ENCODE measurements at regions not wholly inside any gene's neighbourhood (a gene's known extent, or its start where the extent isn't known, plus 50 kb on each side); places are given as distances from the start of the nearest gene placed in this dataset.

DNA sequence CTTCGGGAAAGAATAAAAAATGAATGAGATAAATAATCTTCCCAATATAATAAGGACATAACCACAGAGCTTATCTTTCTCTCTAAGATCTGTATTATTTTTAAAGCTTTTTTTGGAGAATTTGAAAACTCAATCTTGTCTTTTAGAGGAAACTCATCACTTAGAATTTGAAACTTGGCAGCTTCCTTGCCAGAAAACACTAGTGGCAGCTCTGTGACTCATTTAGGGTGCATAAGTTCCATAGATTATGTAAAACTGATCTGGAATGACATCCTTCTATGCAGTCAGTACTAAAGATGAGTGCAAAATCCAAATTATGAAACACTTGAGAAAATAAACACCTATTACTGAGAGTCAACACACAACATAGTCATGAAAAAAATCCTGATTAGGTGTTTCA, 848.0 kb downstream of the DACH1 start:
- Histone ChIP-seq H2AFZ (ENCODE audit: low read length) (no peak overlapping the region), H3K4me3 (replicated peaks in 1 of 3; ENCODE audit: insufficient read depth in 1 of 3, low read depth in 2 of 3, low read length in 3 of 3) (no peak overlapping the region), H4K20me1 (ENCODE audit: insufficient read depth, low read length) (no peaks in the 10 kb centered on the region), H3K9me3 (ENCODE audit: low read length) (no peaks in the 10 kb centered on the region), H3K79me2 (ENCODE audit: insufficient read depth, low read length) (no peaks in the 10 kb centered on the region), H3K9ac (ENCODE audit: insufficient read depth, low read depth, low read length) (no peak overlapping the region), H3K27ac (ENCODE audit: extremely low read length, insufficient read depth, low read length) (no peak overlapping the region), H3K27me3 (ENCODE audit: control insufficient read depth in 1 of 2, insufficient read depth in 2 of 2, low read length in 2 of 2) (no peaks in the 10 kb centered on the region), H3K4me2 (ENCODE audit: low read depth, low read length) (no peak overlapping the region), H3K36me3 (replicated peaks in 1 of 2; ENCODE audit: control insufficient read depth in 1 of 2, insufficient read depth in 2 of 2, low read length in 2 of 2) (no peaks in the 10 kb centered on the region), H3K4me1 (ENCODE audit: insufficient read depth, low read length) (no peaks in the 10 kb centered on the region)
- intact Hi-C loops (cut with micrococcal nuclease; ENCODE audit: unreplicated experiment) (no loop called here), in situ Hi-C loops (cut with HindIII; ENCODE audit: extremely low pct_ligation_motif_present, low pct_unique_long_range_greater_than_20kb) (no loop called here)
- 0% methylated on average over 1 of the region's 1 CpG for WGBS (ENCODE audit: low lambda C conversion rate)
- CTCF ChIA-PET (ENCODE audit: low intra/inter-chr PET ratio, low total read pairs) = no interaction called here
- ATAC-seq (no peak), FAIRE-seq (no peak), DNase-seq (ENCODE audit: low spot score) (no peak)
- TF ChIP-seq, protein P1, sequence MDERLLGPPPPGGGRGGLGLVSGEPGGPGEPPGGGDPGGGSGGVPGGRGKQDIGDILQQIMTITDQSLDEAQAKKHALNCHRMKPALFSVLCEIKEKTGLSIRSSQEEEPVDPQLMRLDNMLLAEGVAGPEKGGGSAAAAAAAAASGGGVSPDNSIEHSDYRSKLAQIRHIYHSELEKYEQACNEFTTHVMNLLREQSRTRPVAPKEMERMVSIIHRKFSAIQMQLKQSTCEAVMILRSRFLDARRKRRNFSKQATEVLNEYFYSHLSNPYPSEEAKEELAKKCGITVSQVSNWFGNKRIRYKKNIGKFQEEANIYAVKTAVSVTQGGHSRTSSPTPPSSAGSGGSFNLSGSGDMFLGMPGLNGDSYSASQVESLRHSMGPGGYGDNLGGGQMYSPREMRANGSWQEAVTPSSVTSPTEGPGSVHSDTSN (CRISPR knock-in tag; IDR thresholded peaks at IDR 0.05) = no peak
- TF ChIP-seq, protein P2, sequence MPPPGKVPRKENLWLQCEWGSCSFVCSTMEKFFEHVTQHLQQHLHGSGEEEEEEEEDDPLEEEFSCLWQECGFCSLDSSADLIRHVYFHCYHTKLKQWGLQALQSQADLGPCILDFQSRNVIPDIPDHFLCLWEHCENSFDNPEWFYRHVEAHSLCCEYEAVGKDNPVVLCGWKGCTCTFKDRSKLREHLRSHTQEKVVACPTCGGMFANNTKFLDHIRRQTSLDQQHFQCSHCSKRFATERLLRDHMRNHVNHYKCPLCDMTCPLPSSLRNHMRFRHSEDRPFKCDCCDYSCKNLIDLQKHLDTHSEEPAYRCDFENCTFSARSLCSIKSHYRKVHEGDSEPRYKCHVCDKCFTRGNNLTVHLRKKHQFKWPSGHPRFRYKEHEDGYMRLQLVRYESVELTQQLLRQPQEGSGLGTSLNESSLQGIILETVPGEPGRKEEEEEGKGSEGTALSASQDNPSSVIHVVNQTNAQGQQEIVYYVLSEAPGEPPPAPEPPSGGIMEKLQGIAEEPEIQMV (CRISPR knock-in tag; IDR thresholded peaks at IDR 0.05; ENCODE audit: low read depth) = no peak
- no TSS peak for BruUV-seq (replicated peaks)
- POLR2A ChIA-PET = no interaction called here

DNA sequence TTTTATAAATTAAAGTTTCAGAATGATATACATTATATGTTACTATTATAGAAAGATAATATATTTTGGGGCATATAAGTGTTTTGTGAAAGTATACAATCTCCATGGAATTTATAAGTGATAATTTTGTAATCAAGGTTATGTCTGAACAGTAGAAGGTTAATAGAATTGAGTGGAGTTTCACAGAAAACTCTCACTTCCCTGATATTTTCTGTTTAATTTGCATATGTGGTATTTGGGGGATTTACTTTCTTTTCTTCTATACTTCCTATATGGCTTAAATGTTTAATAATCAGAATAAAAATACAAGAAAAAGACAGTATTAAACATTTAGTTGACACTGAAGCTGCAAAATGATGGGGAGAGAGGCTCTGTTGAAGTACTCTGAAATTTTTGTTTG, 848.5 kb downstream of the DACH1 start:
- in situ Hi-C loops (cut with HindIII; ENCODE audit: extremely low pct_ligation_motif_present, low pct_unique_long_range_greater_than_20kb) = no loop called here
- CTCF ChIA-PET (ENCODE audit: low intra/inter-chr PET ratio, low total read pairs) = no interaction called here
- no peaks in the 10 kb centered on the region for H4K20me1 ChIP-seq (ENCODE audit: insufficient read depth, low read length)
- H3K36me3 ChIP-seq (replicated peaks in 1 of 2; ENCODE audit: control insufficient read depth in 1 of 2, insufficient read depth in 2 of 2, low read length in 2 of 2) = no peaks in the 10 kb centered on the region
- DNase-seq (ENCODE audit: low spot score) = no peak
- H3K79me2 ChIP-seq (ENCODE audit: insufficient read depth, low read length) = no peaks in the 10 kb centered on the region
- POLR2A ChIA-PET = no interaction called here
- no peaks in the 10 kb centered on the region for H3K27me3 ChIP-seq (ENCODE audit: control insufficient read depth in 1 of 2, insufficient read depth in 2 of 2, low read length in 2 of 2)
- no peak overlapping the region for H3K27ac ChIP-seq (ENCODE audit: extremely low read length, insufficient read depth, low read length)
- H3K4me1 ChIP-seq (ENCODE audit: insufficient read depth, low read length) = no peaks in the 10 kb centered on the region
- no peaks in the 10 kb centered on the region for H3K9me3 ChIP-seq (ENCODE audit: low read length)
- ATAC-seq = no peak
- no peak overlapping the region for H3K9ac ChIP-seq (ENCODE audit: insufficient read depth, low read depth, low read length)
- no peak overlapping the region for H2AFZ ChIP-seq (ENCODE audit: low read length)
- intact Hi-C loops (cut with micrococcal nuclease; ENCODE audit: unreplicated experiment) = no loop called here
- H3K4me2 ChIP-seq (ENCODE audit: low read depth, low read length) = no peak overlapping the region
- no TSS peak for BruUV-seq (replicated peaks)
- H3K4me3 ChIP-seq (replicated peaks in 1 of 3; ENCODE audit: insufficient read depth in 1 of 3, low read depth in 2 of 3, low read length in 3 of 3) = no peak overlapping the region
- no peak for FAIRE-seq
- TF ChIP-seq SRSF9 (IDR thresholded peaks at IDR 0.05; ENCODE audit: borderline replicate concordance, insufficient read depth, low read depth, low read length, poor library complexity, severe bottlenecking) (no peak), CSRNP2 (CRISPR knock-in tag; conservative IDR thresholded peaks at IDR 0.05; ENCODE audit: low read depth) (no peak), ZNF362 (CRISPR knock-in tag; IDR thresholded peaks at IDR 0.05; ENCODE audit: borderline replicate concordance) (no peak), NFE2L1 (CRISPR knock-in tag; IDR thresholded peaks at IDR 0.05; ENCODE audit: borderline replicate concordance) (no peak), NCOA5 (CRISPR knock-in tag; IDR thresholded peaks at IDR 0.05) (no peak), MIER3 (CRISPR knock-in tag; IDR thresholded peaks at IDR 0.05; ENCODE audit: borderline replicate concordance) (no peak), ZGPAT (CRISPR knock-in tag; IDR thresholded peaks at IDR 0.05) (no peak), NCOA1 (CRISPR knock-in tag; IDR thresholded peaks at IDR 0.05) (no peak)
- TF ChIP-seq, protein P3, sequence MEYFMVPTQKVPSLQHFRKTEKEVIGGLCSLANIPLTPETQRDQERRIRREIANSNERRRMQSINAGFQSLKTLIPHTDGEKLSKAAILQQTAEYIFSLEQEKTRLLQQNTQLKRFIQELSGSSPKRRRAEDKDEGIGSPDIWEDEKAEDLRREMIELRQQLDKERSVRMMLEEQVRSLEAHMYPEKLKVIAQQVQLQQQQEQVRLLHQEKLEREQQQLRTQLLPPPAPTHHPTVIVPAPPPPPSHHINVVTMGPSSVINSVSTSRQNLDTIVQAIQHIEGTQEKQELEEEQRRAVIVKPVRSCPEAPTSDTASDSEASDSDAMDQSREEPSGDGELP (IDR thresholded peaks at IDR 0.05; ENCODE audit: borderline replicate concordance, low read depth) = no peak
